Panc1 (cell line): ENCODE measurements at regions not wholly inside any gene's neighbourhood (a gene's known extent, or its start where the extent isn't known, plus 50 kb on each side); places are given as distances from the start of the nearest gene placed in this dataset.
A peak's percentile ranks its signal among the peaks of the same experiment; 100 is the strongest.

Experiments
- ATAC-seq: fragments of 200-7000 bp; cut with Tn5 transposase; 2 replicates; pipeline ENCODE4 v1.9.1; 2020; ENCODE audit warnings: mild to moderate bottlenecking, moderate library complexity
- BruUV-seq: library from RNA; stranded (reverse); fragments of 400-500 nt; replicated peaks from 2 replicates; lab custom pipeline; 2021; lab: Mats Ljungman, UMichigan
- CTCF ChIA-PET: fragments of 300-600 bp; sonication (Branson Sonifier 250); formaldehyde crosslinking; loops from one replicate; lab custom pipeline; 2022; ENCODE audit warnings: antibody characterized with exemption; lab: Charles Lee
- POLR2A ChIA-PET: fragments of 300-600 bp; sonication (Branson Sonifier 250); formaldehyde crosslinking; loops from one replicate; lab custom pipeline; 2022; ENCODE audit warnings: antibody characterized with exemption; lab: Charles Lee
- DNase-seq: peaks from one replicate; pipeline ENCODE4 v3.0.0-alpha.2; 2010; ENCODE audit warnings: low read depth, low spot score
- H3K27ac ChIP-seq: 2 replicates; pipeline ENCODE4 v1.5.1; 2011; ENCODE audit warnings: mild to moderate bottlenecking, low read length, inconsistent platforms
- H3K27me3 ChIP-seq: fragments of 200-500 bp; sonication (Bioruptor generic); 2 replicates; pipeline ENCODE4 v1.6.0; 2014; ENCODE audit warnings: low read length, inconsistent platforms; ENCODE audit not compliant: control insufficient read depth, insufficient read depth
- H3K36me3 ChIP-seq: fragments of 200-500 bp; sonication (Bioruptor generic); 2 replicates; pipeline ENCODE4 v1.5.1; 2014; ENCODE audit warnings: inconsistent platforms, mild to moderate bottlenecking, low read length, moderate library complexity; ENCODE audit not compliant: control insufficient read depth, insufficient read depth
- H3K4me1 ChIP-seq: 2 replicates; pipeline ENCODE4 v1.5.1; 2011; ENCODE audit warnings: inconsistent platforms, mild to moderate bottlenecking, low read length, moderate library complexity; ENCODE audit not compliant: control insufficient read depth, insufficient read depth
- H3K4me3 ChIP-seq, 2 experiments: 2 replicates each; pipeline ENCODE4 v1.5.1; 2011 to 2012; ENCODE audit warnings: low read depth in 2 of 2, low read length in 2 of 2, mild to moderate bottlenecking in 2 of 2, inconsistent platforms in 1 of 2, moderate library complexity in 1 of 2
- H3K9me3 ChIP-seq: fragments of 200-500 bp; sonication (Bioruptor generic); 2 replicates; pipeline ENCODE4 v1.5.1; 2014; ENCODE audit warnings: low read depth, mild to moderate bottlenecking, inconsistent platforms, low read length, moderate library complexity; ENCODE audit not compliant: control insufficient read depth, insufficient read depth
- POLR2AphosphoS5 ChIP-seq: IDR thresholded peaks from 2 replicates; pipeline ENCODE4 v1.6.1; 2012; ENCODE audit warnings: mild to moderate bottlenecking, low read depth, low read length, moderate library complexity
- SIN3A ChIP-seq: IDR thresholded peaks from 2 replicates; pipeline ENCODE4 v1.6.1; 2012; ENCODE audit warnings: low read depth, mild to moderate bottlenecking, low read length, moderate library complexity, borderline replicate concordance; ENCODE audit not compliant: insufficient read depth
- TCF7L2 ChIP-seq: IDR thresholded peaks from 2 replicates; pipeline ENCODE4 v1.6.1; 2011; ENCODE audit warnings: mild to moderate bottlenecking, low read depth, low read length, inconsistent platforms
- in situ Hi-C: cut with HindIII; loops from 2 replicates; pipeline ENCODE4 v1.10.0; 2016; ENCODE audit warnings: low sequenced_read_pairs, low pct_unique_long_range_greater_than_20kb
- intact Hi-C: fragments of 100-400 bp; cut with micrococcal nuclease; formaldehyde crosslinking; loops from one replicate; pipeline ENCODE4 v1.10.0; 2022; ENCODE audit not compliant: unreplicated experiment
- TF ChIP-seq, protein P1 (sequence below): fragments of 450-650 bp; IDR thresholded peaks from 2 replicates; pipeline ENCODE4 v1.5.1; 2017; ENCODE audit warnings: mild to moderate bottlenecking
- TF ChIP-seq, protein P2 (sequence below), 2 experiments: IDR thresholded peaks; 2 replicates each; pipeline ENCODE4 v1.6.1; 2011 to 2012; ENCODE audit warnings: low read depth in 2 of 2, control low read depth in 1 of 2, low read length in 1 of 2, mild to moderate bottlenecking in 1 of 2, moderate library complexity in 1 of 2; ENCODE audit not compliant: insufficient read depth in 1 of 2

DNA sequence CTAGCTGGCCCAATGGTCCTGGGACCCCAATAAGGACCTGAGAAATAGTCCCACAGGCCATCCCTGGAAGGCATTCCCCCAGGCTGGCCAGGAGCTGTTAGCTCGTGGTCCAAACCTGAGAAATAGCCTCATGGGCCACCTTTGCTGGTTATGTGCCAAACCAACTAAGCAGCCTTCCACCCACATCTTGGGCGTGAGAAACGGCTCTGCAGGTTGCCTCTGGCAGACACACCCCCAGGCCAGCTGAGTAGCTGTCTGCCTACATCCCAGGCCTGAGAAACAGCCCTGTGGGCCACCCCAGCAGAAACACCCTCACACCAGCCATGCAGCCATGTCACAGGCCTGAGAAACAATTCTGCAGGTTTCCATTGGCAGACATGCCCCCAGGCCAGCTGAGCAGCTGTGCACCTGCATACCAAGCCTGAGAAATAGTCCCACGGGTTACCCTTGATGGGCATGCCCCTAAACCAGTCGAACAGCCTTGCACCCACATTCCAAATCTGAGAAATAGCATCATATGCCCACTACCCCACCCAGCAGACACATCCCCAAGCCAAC is 567.8 kb upstream of the ID4 start:
- H3K27me3 ChIP-seq, result no peaks in the 10 kb centered on the region
- ATAC-seq (no peak), DNase-seq (no peak)
- H3K4me1 ChIP-seq, result peaks cover 6% of the 10 kb centered on the region; the same call in 1 of the 2 replicates
- no peaks in the 10 kb centered on the region for H3K9me3 ChIP-seq
- no peaks in the 10 kb centered on the region for H3K36me3 ChIP-seq
- H3K27ac ChIP-seq, result peak overlapping the region; percentile 49
- no peak overlapping the region for H3K4me3 ChIP-seq
- ChIA-PET CTCF (no interaction called here), POLR2A (no interaction called here)
- intact Hi-C loops, result no loop called here
- in situ Hi-C loops, result no loop called here
- no TSS peak for BruUV-seq
- TF ChIP-seq, protein P1, sequence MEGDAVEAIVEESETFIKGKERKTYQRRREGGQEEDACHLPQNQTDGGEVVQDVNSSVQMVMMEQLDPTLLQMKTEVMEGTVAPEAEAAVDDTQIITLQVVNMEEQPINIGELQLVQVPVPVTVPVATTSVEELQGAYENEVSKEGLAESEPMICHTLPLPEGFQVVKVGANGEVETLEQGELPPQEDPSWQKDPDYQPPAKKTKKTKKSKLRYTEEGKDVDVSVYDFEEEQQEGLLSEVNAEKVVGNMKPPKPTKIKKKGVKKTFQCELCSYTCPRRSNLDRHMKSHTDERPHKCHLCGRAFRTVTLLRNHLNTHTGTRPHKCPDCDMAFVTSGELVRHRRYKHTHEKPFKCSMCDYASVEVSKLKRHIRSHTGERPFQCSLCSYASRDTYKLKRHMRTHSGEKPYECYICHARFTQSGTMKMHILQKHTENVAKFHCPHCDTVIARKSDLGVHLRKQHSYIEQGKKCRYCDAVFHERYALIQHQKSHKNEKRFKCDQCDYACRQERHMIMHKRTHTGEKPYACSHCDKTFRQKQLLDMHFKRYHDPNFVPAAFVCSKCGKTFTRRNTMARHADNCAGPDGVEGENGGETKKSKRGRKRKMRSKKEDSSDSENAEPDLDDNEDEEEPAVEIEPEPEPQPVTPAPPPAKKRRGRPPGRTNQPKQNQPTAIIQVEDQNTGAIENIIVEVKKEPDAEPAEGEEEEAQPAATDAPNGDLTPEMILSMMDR, result no peak

DNA sequence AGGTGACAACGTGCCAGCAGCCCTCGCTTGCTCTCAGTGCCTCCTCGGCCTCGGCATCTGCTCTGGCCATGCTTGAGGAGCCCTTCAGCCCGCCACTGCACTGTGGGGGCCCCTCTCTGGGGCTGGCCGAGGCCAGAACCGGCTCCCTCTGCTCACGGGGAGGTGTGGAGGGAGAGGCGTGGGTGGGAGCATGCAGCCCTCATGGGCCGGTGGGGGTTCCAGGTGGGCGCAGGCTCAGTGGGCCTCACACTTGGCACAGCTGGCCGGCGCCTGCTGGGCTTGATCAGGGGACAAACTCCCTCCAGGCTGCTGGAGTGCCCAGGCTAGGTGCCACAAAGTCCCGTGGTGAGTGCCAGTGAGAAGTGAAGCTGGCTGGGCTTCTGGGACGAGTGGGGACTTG is 566.6 kb upstream of the ID4 start:
- DNase-seq (no peak), ATAC-seq (no peak)
- intact Hi-C loops, result no loop called here
- TF ChIP-seq, protein P1, result no peak
- TF ChIP-seq SIN3A, result no peak
- no peak for TF ChIP-seq TCF7L2
- TF ChIP-seq, protein P2, sequence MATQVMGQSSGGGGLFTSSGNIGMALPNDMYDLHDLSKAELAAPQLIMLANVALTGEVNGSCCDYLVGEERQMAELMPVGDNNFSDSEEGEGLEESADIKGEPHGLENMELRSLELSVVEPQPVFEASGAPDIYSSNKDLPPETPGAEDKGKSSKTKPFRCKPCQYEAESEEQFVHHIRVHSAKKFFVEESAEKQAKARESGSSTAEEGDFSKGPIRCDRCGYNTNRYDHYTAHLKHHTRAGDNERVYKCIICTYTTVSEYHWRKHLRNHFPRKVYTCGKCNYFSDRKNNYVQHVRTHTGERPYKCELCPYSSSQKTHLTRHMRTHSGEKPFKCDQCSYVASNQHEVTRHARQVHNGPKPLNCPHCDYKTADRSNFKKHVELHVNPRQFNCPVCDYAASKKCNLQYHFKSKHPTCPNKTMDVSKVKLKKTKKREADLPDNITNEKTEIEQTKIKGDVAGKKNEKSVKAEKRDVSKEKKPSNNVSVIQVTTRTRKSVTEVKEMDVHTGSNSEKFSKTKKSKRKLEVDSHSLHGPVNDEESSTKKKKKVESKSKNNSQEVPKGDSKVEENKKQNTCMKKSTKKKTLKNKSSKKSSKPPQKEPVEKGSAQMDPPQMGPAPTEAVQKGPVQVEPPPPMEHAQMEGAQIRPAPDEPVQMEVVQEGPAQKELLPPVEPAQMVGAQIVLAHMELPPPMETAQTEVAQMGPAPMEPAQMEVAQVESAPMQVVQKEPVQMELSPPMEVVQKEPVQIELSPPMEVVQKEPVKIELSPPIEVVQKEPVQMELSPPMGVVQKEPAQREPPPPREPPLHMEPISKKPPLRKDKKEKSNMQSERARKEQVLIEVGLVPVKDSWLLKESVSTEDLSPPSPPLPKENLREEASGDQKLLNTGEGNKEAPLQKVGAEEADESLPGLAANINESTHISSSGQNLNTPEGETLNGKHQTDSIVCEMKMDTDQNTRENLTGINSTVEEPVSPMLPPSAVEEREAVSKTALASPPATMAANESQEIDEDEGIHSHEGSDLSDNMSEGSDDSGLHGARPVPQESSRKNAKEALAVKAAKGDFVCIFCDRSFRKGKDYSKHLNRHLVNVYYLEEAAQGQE (IDR thresholded peaks at IDR 0.05; ENCODE audit: insufficient read depth in 1 of 2, low read depth in 2 of 2, low read length in 1 of 2), result no peak
- no peak for TF ChIP-seq POLR2AphosphoS5
- H3K4me1 ChIP-seq, result peaks cover 6% of the 10 kb centered on the region; the same call in 1 of the 2 replicates
- POLR2A ChIA-PET, result no interaction called here
- H3K9me3 ChIP-seq, result no peaks in the 10 kb centered on the region
- no TSS peak for BruUV-seq
- no peaks in the 10 kb centered on the region for H3K27me3 ChIP-seq
- CTCF ChIA-PET, result no interaction called here
- H3K27ac ChIP-seq, result peak overlapping the region; percentile 49; the same call in 1 of the 2 replicates
- H3K36me3 ChIP-seq, result no peaks in the 10 kb centered on the region
- no peak overlapping the region for H3K4me3 ChIP-seq
- in situ Hi-C loops, result no loop called here
